D721Med (cell line): ENCODE measurements at regions not wholly inside any gene's neighbourhood (a gene's known extent, or its start where the extent isn't known, plus 50 kb on each side); places are given as distances from the start of the nearest gene placed in this dataset.

Source experiments
- DNase-seq: peaks from one replicate; pipeline ENCODE4 v3.0.0; 2011; ENCODE audit warnings: low spot score; ENCODE audit not compliant: insufficient read length
- FAIRE-seq: peaks from 2 replicates; lab custom pipeline; 2011; peaks lifted over from hg19 to GRCh38; lab: Jason Lieb, UNC
- TF ChIP-seq, protein P1 (sequence below): IDR thresholded peaks from 2 replicates; pipeline ENCODE4 v1.5.1; 2012; ENCODE audit warnings: mild to moderate bottlenecking, control low read depth; ENCODE audit not compliant: insufficient read depth; ENCODE audit errors: missing control alignments

- TF ChIP-seq, protein P1, sequence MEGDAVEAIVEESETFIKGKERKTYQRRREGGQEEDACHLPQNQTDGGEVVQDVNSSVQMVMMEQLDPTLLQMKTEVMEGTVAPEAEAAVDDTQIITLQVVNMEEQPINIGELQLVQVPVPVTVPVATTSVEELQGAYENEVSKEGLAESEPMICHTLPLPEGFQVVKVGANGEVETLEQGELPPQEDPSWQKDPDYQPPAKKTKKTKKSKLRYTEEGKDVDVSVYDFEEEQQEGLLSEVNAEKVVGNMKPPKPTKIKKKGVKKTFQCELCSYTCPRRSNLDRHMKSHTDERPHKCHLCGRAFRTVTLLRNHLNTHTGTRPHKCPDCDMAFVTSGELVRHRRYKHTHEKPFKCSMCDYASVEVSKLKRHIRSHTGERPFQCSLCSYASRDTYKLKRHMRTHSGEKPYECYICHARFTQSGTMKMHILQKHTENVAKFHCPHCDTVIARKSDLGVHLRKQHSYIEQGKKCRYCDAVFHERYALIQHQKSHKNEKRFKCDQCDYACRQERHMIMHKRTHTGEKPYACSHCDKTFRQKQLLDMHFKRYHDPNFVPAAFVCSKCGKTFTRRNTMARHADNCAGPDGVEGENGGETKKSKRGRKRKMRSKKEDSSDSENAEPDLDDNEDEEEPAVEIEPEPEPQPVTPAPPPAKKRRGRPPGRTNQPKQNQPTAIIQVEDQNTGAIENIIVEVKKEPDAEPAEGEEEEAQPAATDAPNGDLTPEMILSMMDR, result no peak
- FAIRE-seq (no peak), DNase-seq (no peak)
Measured at GRCh38 chr4:33171873-33172525, 2451.8 kb downstream of the PCDH7 start.

DNA sequence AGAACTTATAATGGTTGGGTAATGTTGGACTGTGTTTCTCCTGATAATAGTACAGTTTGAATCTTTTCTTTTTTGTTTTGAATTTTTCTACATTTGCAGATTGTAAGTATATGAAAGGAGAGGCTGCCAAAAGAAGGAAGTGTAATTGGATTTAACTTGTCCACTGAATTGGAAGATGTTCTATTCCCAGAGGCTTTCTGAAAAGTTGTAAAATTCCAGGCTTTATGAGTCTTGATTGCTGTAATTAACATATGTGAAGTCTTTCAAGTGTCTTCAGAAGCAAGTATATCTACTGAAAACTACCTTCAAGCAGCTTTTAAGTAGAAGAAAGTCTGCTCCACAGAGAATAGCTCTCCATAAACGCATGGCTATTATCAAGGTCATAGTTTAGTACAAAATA lies 2456.4 kb downstream of the PCDH7 start:
- DNase-seq (no peak), FAIRE-seq (no peak)
- TF ChIP-seq, protein P1, result no peak

DNA sequence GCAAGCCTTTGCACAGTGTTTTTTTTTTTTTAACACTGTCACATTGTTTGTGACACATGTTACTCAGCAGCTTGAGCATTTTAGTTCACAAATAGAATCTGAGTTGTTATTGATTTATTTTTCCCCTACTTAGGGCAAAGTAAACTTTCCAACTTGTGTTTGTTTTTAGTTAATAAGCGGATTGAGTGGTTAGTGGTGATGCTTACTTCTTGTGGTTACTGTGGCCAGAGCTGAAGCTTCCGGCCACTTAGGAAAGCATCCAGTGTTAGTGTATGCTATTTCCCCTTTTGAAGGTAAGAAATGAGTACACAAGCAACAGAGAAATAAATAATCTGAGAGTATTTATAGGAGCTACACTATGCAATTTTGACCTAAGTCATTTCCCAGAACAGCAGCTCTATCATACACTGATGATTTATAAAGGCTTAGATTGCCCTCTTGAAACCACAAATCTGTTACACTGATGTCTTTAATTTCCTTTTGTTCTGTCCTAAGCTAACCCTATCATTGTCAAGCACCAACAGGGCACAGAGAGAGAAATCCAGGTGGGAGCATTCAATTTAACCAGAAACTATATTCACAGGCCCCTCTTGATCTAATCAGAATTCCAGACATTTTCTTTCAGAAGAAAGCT lies 2464.6 kb downstream of the PCDH7 start:
- TF ChIP-seq, protein P1, result no peak
- FAIRE-seq (no peak), DNase-seq (no peak)

GRCh38 chr4:33187035-33187434 lies 2466.9 kb downstream of the PCDH7 start:
- TF ChIP-seq, protein P1, result no peak
- FAIRE-seq, result no peak
- no peak for DNase-seq

- TF ChIP-seq, protein P1, result no peak
- DNase-seq, result no peak
- no peak for FAIRE-seq
Measured at GRCh38 chr4:33188733-33189132, 2468.6 kb downstream of the PCDH7 start.

DNA sequence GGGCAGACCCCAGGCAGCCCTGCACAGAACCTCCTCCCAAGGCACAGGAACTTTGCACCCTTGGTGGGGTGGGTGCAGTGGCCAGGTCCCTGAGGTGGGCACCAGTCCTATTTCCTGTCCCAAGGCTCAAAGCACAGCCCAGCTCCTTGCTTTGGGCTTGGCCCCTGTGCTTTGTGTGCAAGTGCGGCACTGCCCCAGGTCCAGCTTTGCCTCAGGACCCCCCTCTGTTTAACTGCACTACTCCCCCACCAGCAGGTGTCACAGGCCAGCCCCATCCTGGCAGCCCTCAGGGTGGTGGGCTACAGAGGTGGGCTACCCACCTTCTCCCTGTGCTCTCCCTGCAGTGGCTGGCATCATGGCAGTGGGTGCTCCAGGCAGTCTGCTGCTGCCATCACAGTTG lies 2469.0 kb downstream of the PCDH7 start:
- TF ChIP-seq, protein P1, result no peak
- DNase-seq (no peak), FAIRE-seq (no peak)

GRCh38 chr4:33193109-33193508 lies 2472.9 kb downstream of the PCDH7 start:
- FAIRE-seq, result no peak
- no peak for DNase-seq
- TF ChIP-seq, protein P1, result no peak
